ENCODE measurements at regions not wholly inside any gene's neighbourhood (a gene's known extent, or its start where the extent isn't known, plus 50 kb on each side); places are given as distances from the start of the nearest gene placed in this dataset.

DNA sequence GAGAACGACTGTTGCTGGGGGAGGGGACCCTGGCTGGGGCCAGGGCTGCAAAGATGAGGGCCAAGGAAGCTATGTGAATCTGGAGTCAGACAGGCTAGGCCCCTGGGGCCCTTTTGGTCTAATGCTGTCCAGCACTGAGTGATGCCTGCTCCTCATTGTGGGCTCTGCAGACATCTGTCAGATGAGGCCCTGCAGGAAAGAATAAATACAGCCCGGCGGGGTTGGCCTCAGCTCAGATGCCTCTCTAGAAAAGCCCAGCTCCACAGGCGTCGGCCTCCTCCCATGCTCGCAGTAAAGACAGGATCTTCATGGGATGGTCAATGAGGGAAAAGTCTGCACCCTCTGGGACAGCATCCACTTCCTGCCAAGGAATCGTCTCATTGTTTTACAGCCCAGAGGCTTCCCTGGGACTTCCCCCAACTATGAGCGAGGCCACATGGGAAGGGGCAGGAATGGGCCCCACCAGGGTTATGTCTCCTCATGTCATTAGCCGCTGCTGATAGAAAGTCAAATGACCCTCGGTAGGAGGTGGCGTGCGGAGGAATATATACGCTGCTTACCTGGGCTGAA lies 125.8 kb upstream of the GLI2 start:
- Mint-ChIP-seq H3K27ac (no peak overlapping the region), H3K27me3 (ENCODE audit: low read depth) (no peaks in the 10 kb centered on the region), H3K9me3 (no peaks in the 10 kb centered on the region), H3K4me3 (no peak overlapping the region), H3K4me1 (ENCODE audit: low read depth) (no peaks in the 10 kb centered on the region), H3K36me3 (ENCODE audit: low read depth) (no peaks in the 10 kb centered on the region)

DNA sequence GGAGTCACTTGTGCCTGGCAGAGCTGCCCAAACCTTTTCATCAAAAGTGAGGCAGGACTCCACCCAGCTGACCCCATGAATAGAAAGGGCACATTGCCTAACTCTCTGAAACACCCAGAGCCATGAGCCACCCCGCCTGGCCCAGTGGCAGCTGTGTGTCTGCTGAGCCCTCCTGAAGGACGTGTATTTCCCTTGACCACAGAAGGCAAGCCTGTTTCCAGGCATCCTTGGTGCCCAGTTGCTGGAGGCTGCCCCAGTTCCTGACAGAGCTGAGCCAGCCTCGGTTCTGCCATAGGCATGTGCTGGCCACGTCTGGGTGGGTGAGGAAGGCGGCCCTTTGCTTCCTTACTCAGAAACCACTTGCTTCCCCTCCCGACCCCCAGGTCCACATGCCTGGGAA lies 124.7 kb upstream of the GLI2 start:
- Mint-ChIP-seq H3K27me3 (ENCODE audit: low read depth) (no peaks in the 10 kb centered on the region), H3K4me3 (no peak overlapping the region), H3K27ac (no peak overlapping the region)

DNA sequence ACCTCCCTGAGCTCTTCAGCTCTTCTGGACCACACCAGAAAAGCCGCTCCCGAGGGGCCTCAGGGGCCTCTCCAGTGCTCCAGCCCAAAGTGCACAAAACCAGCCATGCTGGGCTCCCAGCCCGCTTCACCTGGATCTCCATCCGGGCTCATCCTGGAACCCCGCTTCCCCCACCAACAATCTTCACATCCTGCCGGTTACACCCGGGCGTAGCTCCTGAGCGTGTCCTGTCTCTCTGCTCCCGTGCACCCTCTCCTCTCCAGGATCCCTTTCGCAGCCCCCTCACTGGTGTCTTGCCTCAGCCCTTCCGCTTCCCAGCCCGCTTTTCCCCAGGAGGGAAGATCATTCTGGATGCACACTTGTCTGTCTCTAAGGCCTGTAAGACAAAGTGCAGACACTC lies 123.7 kb upstream of the GLI2 start:
- no peak overlapping the region for H3K27ac Mint-ChIP-seq
- H3K36me3 Mint-ChIP-seq (ENCODE audit: low read depth): no peaks in the 10 kb centered on the region
- no peaks in the 10 kb centered on the region for H3K27me3 Mint-ChIP-seq (ENCODE audit: low read depth)
- no peaks in the 10 kb centered on the region for H3K9me3 Mint-ChIP-seq
- H3K4me3 Mint-ChIP-seq: no peak overlapping the region
- no peaks in the 10 kb centered on the region for H3K4me1 Mint-ChIP-seq (ENCODE audit: low read depth)

More for the DNA sequence above, 124.7 kb upstream of the GLI2 start:
- no peaks in the 10 kb centered on the region for H3K9me3 Mint-ChIP-seq
- no peaks in the 10 kb centered on the region for H3K36me3 Mint-ChIP-seq (ENCODE audit: low read depth)
- no peaks in the 10 kb centered on the region for H3K4me1 Mint-ChIP-seq (ENCODE audit: low read depth)

DNA sequence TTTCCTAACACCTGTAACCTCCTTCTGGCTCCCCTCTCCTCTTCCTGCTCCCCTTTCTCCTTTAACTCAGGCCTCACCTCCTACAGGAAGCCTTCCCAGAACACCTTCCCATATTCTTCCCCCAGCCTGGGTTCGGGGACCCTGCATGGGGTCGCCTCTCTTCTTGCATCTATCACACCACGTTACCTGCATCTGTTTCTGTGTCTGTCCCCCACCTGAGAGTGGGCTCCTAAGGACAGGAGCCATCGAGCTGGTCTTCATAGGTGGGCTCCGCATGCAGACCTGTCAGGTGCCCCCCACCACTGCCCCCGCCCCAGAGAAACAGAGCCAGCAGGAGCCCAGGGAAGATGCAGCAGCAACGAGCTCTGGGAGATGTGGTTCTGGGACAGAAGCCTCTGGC lies 123.2 kb upstream of the GLI2 start:
- Mint-ChIP-seq H3K9me3 (no peaks in the 10 kb centered on the region), H3K36me3 (ENCODE audit: low read depth) (no peaks in the 10 kb centered on the region), H3K27ac (no peak overlapping the region), H3K27me3 (ENCODE audit: low read depth) (no peaks in the 10 kb centered on the region), H3K4me3 (no peak overlapping the region), H3K4me1 (ENCODE audit: low read depth) (no peaks in the 10 kb centered on the region)

DNA sequence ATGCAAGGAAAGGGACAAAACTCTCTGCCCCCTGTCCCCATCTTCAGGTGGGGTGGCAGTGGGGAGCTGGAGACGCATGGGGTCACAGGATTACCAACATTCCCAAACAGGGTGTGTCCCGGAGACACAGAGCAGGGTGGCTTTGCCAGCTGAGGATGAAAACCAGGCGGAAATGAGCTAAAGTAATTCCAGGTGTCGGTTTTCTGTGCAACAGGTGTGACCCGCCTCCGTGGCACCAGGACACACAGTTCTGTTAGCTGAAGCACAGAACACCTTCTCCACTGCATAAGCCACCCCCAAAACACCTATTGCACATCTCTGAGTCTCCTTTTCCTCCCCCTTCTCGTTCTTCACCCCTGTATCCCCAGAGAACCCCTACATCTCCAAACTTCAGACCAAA lies 122.7 kb upstream of the GLI2 start:
- Mint-ChIP-seq H3K4me1 (ENCODE audit: low read depth) (no peaks in the 10 kb centered on the region), H3K36me3 (ENCODE audit: low read depth) (no peaks in the 10 kb centered on the region)

DNA sequence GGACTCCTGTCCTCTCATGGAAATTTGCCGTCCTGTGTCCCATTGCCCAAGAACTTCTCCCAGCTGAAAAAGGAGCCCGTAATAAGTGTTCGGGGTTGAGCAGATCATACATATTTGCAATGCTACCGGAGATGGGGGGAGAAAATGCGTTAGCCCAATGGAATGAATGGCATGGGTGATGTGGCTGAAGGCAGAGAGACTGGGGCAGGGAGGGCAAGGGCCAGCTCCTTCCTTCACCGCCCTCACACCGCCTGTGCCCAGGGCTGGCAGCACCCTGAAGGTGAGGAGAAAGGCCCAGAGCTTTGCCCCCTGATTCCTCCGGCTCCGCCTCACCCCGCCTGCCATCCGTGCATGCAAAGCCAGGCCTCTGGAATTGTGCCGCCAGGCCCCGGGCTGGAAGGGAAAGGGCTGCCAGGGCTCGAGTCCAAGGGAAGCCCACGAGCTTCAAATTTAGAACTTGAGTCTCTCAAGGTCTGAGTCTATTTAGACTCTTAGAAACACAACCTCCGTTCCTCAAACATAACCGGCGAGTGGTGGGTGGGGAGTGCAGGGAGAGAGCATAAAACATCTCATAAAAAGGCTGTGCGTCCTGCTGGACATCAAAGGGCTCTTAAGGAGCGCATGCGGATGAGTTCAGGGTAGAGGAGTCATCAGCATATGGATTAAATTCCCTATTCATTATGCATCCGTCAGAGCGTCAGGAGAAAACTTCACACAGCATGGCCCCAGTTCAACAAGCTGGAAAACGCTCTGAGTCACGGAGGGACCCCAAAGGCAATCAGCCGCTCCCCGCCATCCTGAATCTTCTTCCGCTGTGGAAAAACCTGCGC lies 121.7 kb upstream of the GLI2 start:
- H3K27ac Mint-ChIP-seq: no peak overlapping the region
- H3K27me3 Mint-ChIP-seq (ENCODE audit: low read depth): no peaks in the 10 kb centered on the region
- no peaks in the 10 kb centered on the region for H3K4me1 Mint-ChIP-seq (ENCODE audit: low read depth)
- H3K9me3 Mint-ChIP-seq: no peaks in the 10 kb centered on the region
- no peak overlapping the region for H3K4me3 Mint-ChIP-seq
- no peaks in the 10 kb centered on the region for H3K36me3 Mint-ChIP-seq (ENCODE audit: low read depth)

More for the DNA sequence above, 122.7 kb upstream of the GLI2 start:
- no peak overlapping the region for H3K27ac Mint-ChIP-seq
- H3K4me3 Mint-ChIP-seq: no peak overlapping the region
- H3K9me3 Mint-ChIP-seq: no peaks in the 10 kb centered on the region
- no peaks in the 10 kb centered on the region for H3K27me3 Mint-ChIP-seq (ENCODE audit: low read depth)

DNA sequence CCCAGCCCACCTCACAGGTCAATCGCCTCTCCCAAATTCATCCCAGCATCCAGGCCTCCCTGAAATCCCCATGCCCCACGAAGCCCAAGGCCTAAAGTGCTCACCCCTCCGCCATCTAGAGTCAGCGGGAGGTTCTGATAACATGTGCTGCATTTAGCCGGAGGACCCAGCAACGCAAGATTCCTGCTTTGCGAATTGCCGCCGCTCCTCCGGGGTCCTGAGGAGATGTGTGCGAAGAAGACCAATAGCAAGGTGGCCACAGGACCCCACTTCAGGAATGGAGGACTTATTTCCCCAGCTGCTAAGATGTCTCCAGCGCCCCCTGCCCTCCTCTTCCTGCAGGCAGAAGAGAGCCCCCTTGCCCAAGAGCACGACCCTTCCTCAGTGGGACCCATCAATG lies 120.8 kb upstream of the GLI2 start:
- Mint-ChIP-seq H3K9me3 (no peaks in the 10 kb centered on the region), H3K36me3 (ENCODE audit: low read depth) (no peaks in the 10 kb centered on the region), H3K27ac (no peak overlapping the region), H3K4me1 (ENCODE audit: low read depth) (no peaks in the 10 kb centered on the region), H3K4me3 (no peak overlapping the region), H3K27me3 (ENCODE audit: low read depth) (no peaks in the 10 kb centered on the region)

DNA sequence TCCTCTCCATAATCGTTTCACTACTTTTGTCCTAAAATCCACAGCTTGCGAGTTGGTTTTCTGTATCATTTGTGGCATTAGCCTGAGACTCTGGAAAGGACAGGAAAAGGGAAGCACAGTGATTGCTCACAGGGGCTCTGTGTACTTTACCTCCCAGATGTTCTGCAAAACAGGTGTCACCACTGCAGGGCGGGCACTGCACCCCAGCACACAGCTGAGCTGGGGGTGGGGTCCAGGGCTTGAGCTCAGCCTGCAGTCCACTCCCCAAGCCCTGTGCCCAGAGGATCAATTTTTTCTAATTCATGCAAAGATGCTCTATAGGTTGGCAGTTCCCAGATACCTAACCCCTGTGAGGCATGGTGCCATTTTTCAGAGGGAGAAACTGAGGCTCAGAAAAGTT lies 119.4 kb upstream of the GLI2 start:
- Mint-ChIP-seq H3K4me3 (no peak overlapping the region), H3K9me3 (no peaks in the 10 kb centered on the region), H3K27ac (no peak overlapping the region), H3K4me1 (ENCODE audit: low read depth) (no peaks in the 10 kb centered on the region), H3K36me3 (ENCODE audit: low read depth) (no peaks in the 10 kb centered on the region), H3K27me3 (ENCODE audit: low read depth) (no peaks in the 10 kb centered on the region)

DNA sequence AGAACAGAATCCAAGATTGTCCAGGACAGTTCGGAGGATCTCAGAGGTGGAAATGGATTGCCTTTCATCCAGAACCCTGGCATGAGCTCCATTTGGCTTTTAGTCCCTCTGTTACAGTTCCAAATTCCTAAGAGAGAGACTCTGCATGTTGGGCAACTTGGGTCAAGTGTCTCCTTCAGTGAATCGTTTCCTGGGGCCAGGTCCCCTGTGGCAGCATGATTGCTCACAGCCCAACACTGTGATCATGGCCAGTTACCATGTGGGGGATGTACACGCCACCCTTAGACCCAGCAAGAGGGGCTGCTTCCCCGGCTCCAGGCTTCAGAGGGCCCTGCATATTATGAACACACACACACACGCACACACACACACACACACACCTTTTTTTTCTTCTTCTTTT lies 118.6 kb upstream of the GLI2 start:
- Mint-ChIP-seq H3K36me3 (ENCODE audit: low read depth) (no peaks in the 10 kb centered on the region), H3K27me3 (ENCODE audit: low read depth) (no peaks in the 10 kb centered on the region), H3K4me3 (no peak overlapping the region), H3K9me3 (no peaks in the 10 kb centered on the region), H3K4me1 (ENCODE audit: low read depth) (no peaks in the 10 kb centered on the region), H3K27ac (no peak overlapping the region)

DNA sequence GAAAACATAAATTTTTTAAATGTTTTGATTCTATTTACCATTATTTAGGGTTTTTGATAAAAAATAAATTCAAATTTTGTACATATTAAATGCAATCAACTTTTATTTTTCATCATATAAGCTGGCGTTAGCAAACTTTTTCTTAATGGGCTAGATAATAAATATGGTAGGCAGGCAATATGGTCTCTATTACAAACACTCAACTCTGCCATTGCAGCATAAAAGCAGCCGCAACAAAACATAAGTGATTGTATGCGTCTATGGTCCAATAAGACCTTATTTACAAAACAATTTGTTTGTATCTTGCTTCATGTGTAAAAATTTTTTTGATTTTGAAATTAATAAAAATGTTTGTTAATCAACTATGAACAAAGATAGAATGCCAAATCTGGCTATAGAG lies 116.8 kb upstream of the GLI2 start:
- H3K27me3 Mint-ChIP-seq (ENCODE audit: low read depth): no peaks in the 10 kb centered on the region
- H3K27ac Mint-ChIP-seq: no peak overlapping the region
- no peaks in the 10 kb centered on the region for H3K9me3 Mint-ChIP-seq
- H3K36me3 Mint-ChIP-seq (ENCODE audit: low read depth): no peaks in the 10 kb centered on the region
- no peak overlapping the region for H3K4me3 Mint-ChIP-seq
- H3K4me1 Mint-ChIP-seq (ENCODE audit: low read depth): no peaks in the 10 kb centered on the region

DNA sequence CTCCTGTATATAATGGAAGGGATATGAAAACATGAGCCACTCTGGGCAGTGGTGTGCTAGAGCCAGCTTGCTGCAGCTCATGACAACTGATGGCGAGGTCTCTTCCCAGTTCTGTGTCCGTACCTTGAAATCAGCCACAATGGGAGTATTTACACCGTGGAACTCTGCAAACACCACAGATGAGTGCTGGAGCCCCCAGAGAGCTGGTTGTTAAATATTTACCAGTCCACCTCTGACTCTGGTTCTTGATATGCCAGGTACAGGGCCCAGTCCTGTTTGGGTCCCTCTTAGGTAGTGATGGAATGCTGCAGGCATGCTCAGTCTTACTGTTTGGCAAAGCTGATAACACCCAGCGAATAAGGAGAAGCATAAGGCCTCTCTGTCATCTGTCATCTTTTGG lies 116.1 kb upstream of the GLI2 start:
- H3K27me3 Mint-ChIP-seq (ENCODE audit: low read depth): no peaks in the 10 kb centered on the region
- H3K4me3 Mint-ChIP-seq: no peak overlapping the region
- no peak overlapping the region for H3K27ac Mint-ChIP-seq
- no peaks in the 10 kb centered on the region for H3K4me1 Mint-ChIP-seq (ENCODE audit: low read depth)
- H3K9me3 Mint-ChIP-seq: no peaks in the 10 kb centered on the region
- no peaks in the 10 kb centered on the region for H3K36me3 Mint-ChIP-seq (ENCODE audit: low read depth)

DNA sequence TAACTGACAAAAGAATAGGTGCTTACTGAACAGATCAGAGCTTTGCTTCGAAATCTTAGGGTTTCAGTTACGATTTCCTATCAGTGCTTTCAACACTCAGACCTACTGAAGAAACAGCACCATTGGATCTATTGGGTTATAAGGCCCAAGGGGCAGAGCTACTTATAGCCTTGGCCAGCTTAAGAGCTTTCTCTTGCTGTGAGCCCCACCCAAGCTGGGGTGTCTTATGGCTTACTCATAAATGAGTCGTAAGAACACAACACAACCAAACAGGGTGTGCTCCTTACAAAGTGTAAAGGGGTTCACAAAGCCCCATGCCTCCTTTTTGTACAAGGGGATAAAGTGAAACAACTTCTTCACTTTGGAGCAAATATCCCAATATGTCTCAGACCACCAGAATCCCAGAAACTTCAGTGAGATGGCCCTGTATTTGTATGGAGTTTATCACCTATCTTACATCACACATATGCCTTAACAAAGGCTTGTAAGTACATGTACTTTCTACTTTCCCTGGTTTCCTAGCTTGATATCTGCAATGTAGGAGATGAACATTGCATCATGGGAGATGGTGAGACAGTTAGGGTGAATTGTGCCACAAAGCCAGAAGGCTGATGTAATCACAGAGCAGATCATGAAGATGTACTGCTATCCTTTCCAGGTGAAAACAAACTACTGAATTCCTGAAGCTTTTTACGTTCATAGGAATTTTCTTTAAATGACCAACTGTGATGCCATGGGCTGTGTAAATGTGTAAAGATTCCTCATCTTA lies 115.5 kb upstream of the GLI2 start:
- Mint-ChIP-seq H3K4me1 (ENCODE audit: low read depth) (no peaks in the 10 kb centered on the region), H3K4me3 (no peak overlapping the region), H3K27ac (no peak overlapping the region), H3K36me3 (ENCODE audit: low read depth) (no peaks in the 10 kb centered on the region), H3K27me3 (ENCODE audit: low read depth) (no peaks in the 10 kb centered on the region), H3K9me3 (no peaks in the 10 kb centered on the region)

DNA sequence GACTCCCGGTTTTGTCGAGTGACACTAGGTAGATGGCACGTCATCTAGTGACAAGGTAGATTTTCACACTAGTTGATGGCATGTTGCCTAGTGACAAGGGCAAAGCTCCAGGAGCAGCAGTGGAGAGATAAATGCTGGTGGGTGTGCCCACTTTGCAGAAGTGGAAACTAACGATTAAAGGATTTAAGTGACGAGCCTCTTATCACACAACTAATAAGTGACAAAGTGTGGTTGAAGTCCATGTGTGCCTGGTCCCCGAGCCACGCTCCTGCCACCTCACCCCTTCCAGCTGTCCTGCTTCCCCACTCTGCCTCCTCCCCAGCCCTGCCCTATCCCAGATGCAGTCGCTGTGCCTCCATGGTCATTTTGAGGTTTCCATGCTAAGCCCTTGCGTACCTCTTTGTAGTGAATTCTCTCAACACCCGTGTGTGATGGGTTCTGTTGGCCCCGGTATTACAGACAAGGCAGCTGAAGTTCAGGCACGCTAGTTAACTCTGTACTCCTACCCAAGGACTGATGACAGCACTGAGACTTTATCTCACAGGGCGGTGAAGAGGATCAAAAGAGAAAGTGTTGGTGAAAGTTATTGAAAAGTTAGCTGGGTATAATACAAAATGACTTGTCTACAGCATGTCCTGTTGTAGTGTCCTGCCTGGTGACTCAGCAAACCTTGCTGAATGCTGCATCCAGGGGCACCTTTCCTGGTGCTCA lies 113.4 kb upstream of the GLI2 start:
- Mint-ChIP-seq H3K27ac (no peak overlapping the region), H3K4me3 (no peak overlapping the region)

DNA sequence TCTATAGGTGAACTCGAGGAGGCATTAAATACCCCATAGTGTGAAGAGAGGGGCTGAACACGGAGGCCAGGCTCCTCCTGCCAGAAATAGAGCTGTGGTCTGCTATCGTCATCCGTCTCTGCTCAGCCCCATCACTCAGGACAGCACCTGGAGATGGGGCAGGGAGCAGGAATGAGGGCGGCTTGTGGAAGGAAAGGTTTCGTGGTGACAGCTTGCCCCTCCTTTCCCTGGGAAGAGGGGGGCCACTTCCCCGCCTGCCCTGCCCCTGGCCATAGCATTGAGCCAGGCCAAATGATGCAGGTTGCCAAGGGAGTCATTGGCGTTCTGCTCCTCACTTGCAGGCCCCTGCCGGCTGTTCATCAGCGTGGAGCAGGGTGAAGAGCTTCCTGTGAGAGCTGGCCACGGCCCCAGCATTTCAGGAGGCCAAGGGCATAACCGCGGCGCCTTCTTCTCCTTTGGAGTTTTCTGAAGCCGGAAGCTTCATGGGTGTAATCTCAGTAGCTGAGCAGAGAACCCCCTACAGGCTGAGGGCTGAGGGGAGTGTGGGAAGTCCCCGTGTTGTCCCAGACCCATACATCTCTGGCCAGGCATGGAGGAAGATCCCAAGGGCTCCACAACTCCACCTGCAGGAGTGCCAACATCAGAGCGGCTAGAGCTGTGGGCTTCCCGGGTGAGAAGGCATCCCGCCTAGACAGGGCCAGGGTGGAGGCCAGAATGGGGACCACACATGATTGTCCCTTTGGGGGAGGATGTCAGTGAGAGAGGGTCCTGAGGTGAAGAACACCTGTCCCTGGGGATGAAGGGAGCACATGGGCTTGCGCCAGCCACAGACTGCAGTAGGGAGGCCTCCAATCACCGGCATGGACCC lies 112.5 kb upstream of the GLI2 start:
- no peak overlapping the region for H3K27ac Mint-ChIP-seq
- H3K9me3 Mint-ChIP-seq: no peaks in the 10 kb centered on the region
- H3K27me3 Mint-ChIP-seq (ENCODE audit: low read depth): no peaks in the 10 kb centered on the region
- no peaks in the 10 kb centered on the region for H3K36me3 Mint-ChIP-seq (ENCODE audit: low read depth)
- no peaks in the 10 kb centered on the region for H3K4me1 Mint-ChIP-seq (ENCODE audit: low read depth)
- H3K4me3 Mint-ChIP-seq: no peak overlapping the region

More for the DNA sequence above, 113.4 kb upstream of the GLI2 start:
- Mint-ChIP-seq H3K9me3 (no peaks in the 10 kb centered on the region), H3K36me3 (ENCODE audit: low read depth) (no peaks in the 10 kb centered on the region), H3K27me3 (ENCODE audit: low read depth) (no peaks in the 10 kb centered on the region), H3K4me1 (ENCODE audit: low read depth) (no peaks in the 10 kb centered on the region)
